Neural cell (in vitro differentiated cells): ENCODE measurements at regions not wholly inside any gene's neighbourhood (a gene's known extent, or its start where the extent isn't known, plus 50 kb on each side); places are given as distances from the start of the nearest gene placed in this dataset.

Source experiments
- CTCF ChIP-seq: fragments of 450-650 bp; IDR thresholded peaks from 2 replicates; pipeline ENCODE4 v1.5.1; 2014; ENCODE audit warnings: antibody characterized with exemption, mild to moderate bottlenecking, moderate library complexity; ENCODE audit not compliant: poor library complexity, severe bottlenecking
- EZH2 ChIP-seq: fragments of 200-600, 300-800 bp; shearing (Covaris generic), sonication (generic); IDR thresholded peaks from 2 replicates; pipeline ENCODE4 v1.6.1; 2014; ENCODE audit warnings: antibody characterized with exemption, low read length, borderline replicate concordance, mild to moderate bottlenecking; ENCODE audit not compliant: insufficient read depth, poor library complexity, severe bottlenecking
- POLR2AphosphoS5 ChIP-seq: IDR thresholded peaks from 2 replicates; pipeline ENCODE4 v1.6.1; 2012
- RAD21 ChIP-seq: fragments of 450-650 bp; conservative IDR thresholded peaks from 2 replicates; pipeline ENCODE4 v1.6.1; 2014; ENCODE audit warnings: antibody characterized with exemption, mild to moderate bottlenecking, moderate library complexity

- TF ChIP-seq CTCF: no peak
- no peak for TF ChIP-seq POLR2AphosphoS5
- no peak for TF ChIP-seq EZH2
- no peak for TF ChIP-seq RAD21
Observed at GRCh38 chr4:115668396-115668795, 555.0 kb upstream of the NDST4 start.
